Erythroblast (primary cell): ENCODE measurements at regions not wholly inside any gene's neighbourhood (a gene's known extent, or its start where the extent isn't known, plus 50 kb on each side); places are given as distances from the start of the nearest gene placed in this dataset.
"Not testable (repeated sequence)": the region's sequence is repeated elsewhere in the genome, so short reads cannot be mapped to it uniquely, and the experiment has no call there.

Experiments used
- GATA1 ChIP-seq: IDR thresholded peaks from 2 replicates; pipeline ENCODE4 v1.6.1; 2011; ENCODE audit warnings: low read depth, mild to moderate bottlenecking, control low read depth, low read length, moderate library complexity
- POLR2A ChIP-seq: IDR thresholded peaks from 2 replicates; pipeline ENCODE4 v1.6.1; 2011; ENCODE audit warnings: mild to moderate bottlenecking, low read length

DNA sequence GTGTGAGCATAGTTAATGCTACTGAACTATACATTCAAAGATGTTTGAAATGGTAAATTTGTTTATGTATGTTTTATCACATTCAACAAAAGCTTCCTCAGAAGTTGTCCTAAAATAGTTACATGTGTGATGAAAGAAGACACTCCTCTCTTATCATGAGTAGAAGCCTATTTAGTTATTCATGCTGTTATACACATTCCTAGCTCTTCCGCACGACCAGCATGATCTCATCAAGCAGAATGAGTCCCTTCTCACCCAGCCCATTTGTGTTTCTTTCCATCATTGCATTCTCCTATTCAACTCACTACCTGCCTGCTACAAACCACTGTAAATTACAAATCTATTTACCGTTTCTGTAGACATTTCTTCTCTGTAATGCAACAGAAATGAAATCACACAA lies 408.0 kb downstream of the CDY2B start:
- not testable (repeated sequence) for TF ChIP-seq POLR2A, GATA1
